B cell (primary cell): ENCODE measurements at regions not wholly inside any gene's neighbourhood (a gene's known extent, or its start where the extent isn't known, plus 50 kb on each side); places are given as distances from the start of the nearest gene placed in this dataset.

ENCODE experiments used
- EZH2 ChIP-seq: IDR thresholded peaks from 2 replicates; pipeline ENCODE4 v1.6.1; 2012; ENCODE audit warnings: borderline replicate concordance, low read depth, mild to moderate bottlenecking, moderate library complexity, low read length; ENCODE audit not compliant: insufficient read depth, poor library complexity, severe bottlenecking
- TF ChIP-seq, protein P1 (sequence below): fragments of 200-600 bp; IDR thresholded peaks from one replicate; pipeline ENCODE4 v1.8.0; 2022; ENCODE audit warnings: antibody characterized with exemption, mild to moderate bottlenecking

DNA sequence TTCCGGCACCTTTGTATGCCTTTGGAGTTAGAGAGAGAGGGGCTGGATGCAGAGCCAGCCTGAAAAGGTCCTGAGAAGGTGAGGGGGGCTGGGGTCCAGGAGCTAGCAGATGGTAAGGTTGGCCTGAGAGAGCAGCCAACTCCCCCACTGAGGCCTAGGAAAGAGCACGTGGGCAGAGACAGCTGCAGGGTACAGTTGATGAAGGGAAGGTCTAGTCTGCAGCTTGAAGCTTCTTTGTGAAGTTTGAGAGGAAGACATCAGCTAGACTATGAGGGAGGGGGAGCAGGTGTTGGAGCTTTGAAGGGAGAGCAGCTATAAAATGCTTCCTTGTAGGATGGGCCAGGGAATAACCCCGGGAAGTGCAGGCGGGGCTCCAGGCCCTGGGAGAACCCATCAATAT is 289.3 kb upstream of the AMIGO2 start:
- TF ChIP-seq EZH2, result no peak
- TF ChIP-seq, protein P1, sequence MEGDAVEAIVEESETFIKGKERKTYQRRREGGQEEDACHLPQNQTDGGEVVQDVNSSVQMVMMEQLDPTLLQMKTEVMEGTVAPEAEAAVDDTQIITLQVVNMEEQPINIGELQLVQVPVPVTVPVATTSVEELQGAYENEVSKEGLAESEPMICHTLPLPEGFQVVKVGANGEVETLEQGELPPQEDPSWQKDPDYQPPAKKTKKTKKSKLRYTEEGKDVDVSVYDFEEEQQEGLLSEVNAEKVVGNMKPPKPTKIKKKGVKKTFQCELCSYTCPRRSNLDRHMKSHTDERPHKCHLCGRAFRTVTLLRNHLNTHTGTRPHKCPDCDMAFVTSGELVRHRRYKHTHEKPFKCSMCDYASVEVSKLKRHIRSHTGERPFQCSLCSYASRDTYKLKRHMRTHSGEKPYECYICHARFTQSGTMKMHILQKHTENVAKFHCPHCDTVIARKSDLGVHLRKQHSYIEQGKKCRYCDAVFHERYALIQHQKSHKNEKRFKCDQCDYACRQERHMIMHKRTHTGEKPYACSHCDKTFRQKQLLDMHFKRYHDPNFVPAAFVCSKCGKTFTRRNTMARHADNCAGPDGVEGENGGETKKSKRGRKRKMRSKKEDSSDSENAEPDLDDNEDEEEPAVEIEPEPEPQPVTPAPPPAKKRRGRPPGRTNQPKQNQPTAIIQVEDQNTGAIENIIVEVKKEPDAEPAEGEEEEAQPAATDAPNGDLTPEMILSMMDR, result no peak
